ENCODE measurements at regions not wholly inside any gene's neighbourhood (a gene's known extent, or its start where the extent isn't known, plus 50 kb on each side); places are given as distances from the start of the nearest gene placed in this dataset.

GRCh38 chr2:5974477-5974876 is 282.3 kb downstream of the SOX11 start (continued):
- TF ChIP-seq CBX5 (CRISPR knock-in tag; IDR thresholded peaks at IDR 0.05; ENCODE audit: borderline replicate concordance): no peak
- no peak for TF ChIP-seq ZNF136 (CRISPR knock-in tag; IDR thresholded peaks at IDR 0.05; ENCODE audit: low read depth)
- TF ChIP-seq CBX2 (IDR thresholded peaks at IDR 0.05; ENCODE audit: low read depth, low read length): no peak
- TF ChIP-seq CBX2 (CRISPR knock-in tag; IDR thresholded peaks at IDR 0.05; ENCODE audit: low read depth): no peak
- TF ChIP-seq ZNF747 (CRISPR knock-in tag; IDR thresholded peaks at IDR 0.05; ENCODE audit: borderline replicate concordance): no peak

GRCh38 chr2:5975401-5975800 is 283.2 kb downstream of the SOX11 start:
- in situ Hi-C loops (cut with HindIII; ENCODE audit: extremely low pct_ligation_motif_present, low pct_unique_long_range_greater_than_20kb): no loop called here

More at GRCh38 chr2:5975401-5975800, 283.2 kb downstream of the SOX11 start:
- POLR2A ChIA-PET: no interaction called here
- no TSS peak for BruUV-seq (replicated peaks)
- no peak overlapping the region for H3K4me3 ChIP-seq (replicated peaks in 1 of 3; ENCODE audit: insufficient read depth in 1 of 3, low read depth in 2 of 3, low read length in 3 of 3)
- H3K9me3 ChIP-seq (ENCODE audit: low read length): peaks cover 22% of the 10 kb centered on the region; the same call in 1 of the 2 replicates
- DNase-seq (ENCODE audit: low spot score): no peak
- FAIRE-seq: no peak
- intact Hi-C loops (cut with micrococcal nuclease; ENCODE audit: unreplicated experiment): no loop called here
- no peaks in the 10 kb centered on the region for H3K27me3 ChIP-seq (ENCODE audit: control insufficient read depth in 1 of 2, insufficient read depth in 2 of 2, low read length in 2 of 2)
- no peaks in the 10 kb centered on the region for H4K20me1 ChIP-seq (ENCODE audit: insufficient read depth, low read length)
- no peak for TF ChIP-seq PATZ1 (CRISPR knock-in tag; IDR thresholded peaks at IDR 0.05)
- no peak for TF ChIP-seq PRDM15 (CRISPR knock-in tag; IDR thresholded peaks at IDR 0.05)
- TF ChIP-seq SOX6 (IDR thresholded peaks at IDR 0.05): no peak
- no peak for TF ChIP-seq SOX6 (CRISPR knock-in tag; IDR thresholded peaks at IDR 0.05)
- no peak for TF ChIP-seq ZNF670 (CRISPR knock-in tag; IDR thresholded peaks at IDR 0.05; ENCODE audit: borderline replicate concordance)
- no peak for TF ChIP-seq MEIS1 (CRISPR knock-in tag; IDR thresholded peaks at IDR 0.05; ENCODE audit: borderline replicate concordance)
- TF ChIP-seq ZNF367 (CRISPR knock-in tag; IDR thresholded peaks at IDR 0.05; ENCODE audit: borderline replicate concordance): no peak
- no peak for TF ChIP-seq ZNF234 (CRISPR knock-in tag; conservative IDR thresholded peaks at IDR 0.05)
- no peak for TF ChIP-seq ZNF614 (CRISPR knock-in tag; IDR thresholded peaks at IDR 0.05; ENCODE audit: borderline replicate concordance)
- TF ChIP-seq ZEB1 (IDR thresholded peaks at IDR 0.05; ENCODE audit: insufficient replicate concordance, low read depth): no peak
- ATAC-seq: no peak
- no peak overlapping the region for H3K9ac ChIP-seq (ENCODE audit: insufficient read depth, low read depth, low read length)
- H2AFZ ChIP-seq (ENCODE audit: low read length): no peak overlapping the region
- no peaks in the 10 kb centered on the region for H3K4me1 ChIP-seq (ENCODE audit: insufficient read depth, low read length)
- WGBS (ENCODE audit: low lambda C conversion rate): 38% methylated on average over 3 of the region's 3 CpGs
- no peaks in the 10 kb centered on the region for H3K36me3 ChIP-seq (replicated peaks in 1 of 2; ENCODE audit: control insufficient read depth in 1 of 2, insufficient read depth in 2 of 2, low read length in 2 of 2)
- H3K79me2 ChIP-seq (ENCODE audit: insufficient read depth, low read length): no peaks in the 10 kb centered on the region
- no peak overlapping the region for H3K4me2 ChIP-seq (ENCODE audit: low read depth, low read length)
- CTCF ChIA-PET (ENCODE audit: low intra/inter-chr PET ratio, low total read pairs): no interaction called here
- H3K27ac ChIP-seq (ENCODE audit: extremely low read length, insufficient read depth, low read length): no peak overlapping the region

Measured in HepG2 (cell line).